Endothelial cell of umbilical vein (primary cell): ENCODE measurements at regions not wholly inside any gene's neighbourhood (a gene's known extent, or its start where the extent isn't known, plus 50 kb on each side); places are given as distances from the start of the nearest gene placed in this dataset.

Source experiments
- BruUV-seq: library from RNA; stranded (reverse); fragments of 400-500 nt; replicated peaks from 2 replicates; lab custom pipeline; 2021; lab: Mats Ljungman, UMichigan
- CTCF ChIA-PET: fragments of 300-600, 350-600 bp; sonication (Branson Sonifier 250); formaldehyde crosslinking; loops from one replicate; lab custom pipeline; 2021; ENCODE audit warnings: antibody characterized with exemption, inconsistent platforms; lab: Charles Lee
- POLR2A ChIA-PET: fragments of 300-600, 350-600 bp; sonication (Branson Sonifier 250); formaldehyde crosslinking; loops from one replicate; lab custom pipeline; 2021; ENCODE audit warnings: antibody characterized with exemption, inconsistent platforms; lab: Charles Lee
- DNase-seq: peaks from one replicate; pipeline ENCODE4 v3.0.0-alpha.2; 2011; ENCODE audit warnings: low read depth, low spot score
- FAIRE-seq: peaks from 2 replicates; lab custom pipeline; 2011; peaks lifted over from hg19 to GRCh38; lab: Jason Lieb, UNC
- H2AFZ ChIP-seq: 2 replicates; pipeline ENCODE4 v1.6.0; 2012; ENCODE audit warnings: low read depth, low read length, control low read depth, inconsistent platforms
- H3K27ac ChIP-seq: 2 replicates; pipeline ENCODE4 v1.5.1; 2011; ENCODE audit warnings: low read depth, mild to moderate bottlenecking, control low read depth, low read length, moderate library complexity; ENCODE audit not compliant: insufficient read depth
- H3K27me3 ChIP-seq, 2 experiments: 2 replicates each; pipeline versions ENCODE4 v1.6.0 to v1.6.1; 2011; ENCODE audit warnings: low read length in 2 of 2, mixed read lengths in 1 of 2; ENCODE audit not compliant: control insufficient read depth in 2 of 2, insufficient read depth in 2 of 2
- H3K36me3 ChIP-seq, 2 experiments: 2 replicates in 1 of 2; 3 replicates in 1 of 2; pipeline ENCODE4 v1.5.1; 2011; ENCODE audit warnings: low read length in 2 of 2, mild to moderate bottlenecking in 1 of 2, moderate library complexity in 1 of 2; ENCODE audit not compliant: control insufficient read depth in 2 of 2, insufficient read depth in 2 of 2; ENCODE audit errors: extremely low read depth in 1 of 2
- H3K4me1 ChIP-seq: 3 replicates; pipeline ENCODE4 v1.5.1; 2011; ENCODE audit warnings: mild to moderate bottlenecking, low read length; ENCODE audit not compliant: control insufficient read depth, insufficient read depth; ENCODE audit errors: extremely low read depth
- H3K4me2 ChIP-seq: 2 replicates; pipeline ENCODE4 v1.6.1; 2011; ENCODE audit warnings: low read length, control low read depth, mixed read lengths; ENCODE audit not compliant: insufficient read depth
- H3K4me3 ChIP-seq, 3 experiments: fragments of 200-600 bp in 1 of 3; sonication (generic), shearing (Covaris generic) in 1 of 3; replicated peaks in 1 of 3; 2 replicates each; pipeline ENCODE4 v1.5.1; 2011 to 2016; ENCODE audit warnings: control low read depth in 3 of 3, low read length in 3 of 3, mild to moderate bottlenecking in 2 of 3, inconsistent platforms in 1 of 3, low read depth in 1 of 3, moderate library complexity in 1 of 3; ENCODE audit not compliant: insufficient read depth in 1 of 3
- H3K79me2 ChIP-seq: 2 replicates; pipeline ENCODE4 v1.6.0; 2012; ENCODE audit warnings: low read length, inconsistent platforms; ENCODE audit not compliant: control insufficient read depth, insufficient read depth
- H3K9ac ChIP-seq: replicated peaks from 2 replicates; pipeline ENCODE3; 2011; ENCODE audit warnings: low read length, control low read depth; ENCODE audit not compliant: insufficient read depth; ENCODE audit errors: extremely low read depth
- H3K9me1 ChIP-seq: replicated peaks from 3 replicates; pipeline ENCODE4 v1.6.0; 2011; ENCODE audit warnings: mild to moderate bottlenecking, low read length; ENCODE audit not compliant: control insufficient read depth, insufficient read depth; ENCODE audit errors: extremely low read depth
- H3K9me3 ChIP-seq: replicated peaks from 2 replicates; pipeline ENCODE4 v1.5.1; 2012; ENCODE audit warnings: low read length, inconsistent platforms; ENCODE audit not compliant: control insufficient read depth, insufficient read depth
- H4K20me1 ChIP-seq: replicated peaks from 2 replicates; pipeline ENCODE3; 2011; ENCODE audit warnings: mild to moderate bottlenecking, low read length; ENCODE audit not compliant: control insufficient read depth, insufficient read depth; ENCODE audit errors: extremely low read depth
- CTCF ChIP-seq, 2 donors: IDR thresholded peaks; 1 replicate in 1 of 2; 2 replicates in 1 of 2; pipeline ENCODE4 v1.5.1; 2011; ENCODE audit warnings: low read length in 2 of 2, mild to moderate bottlenecking in 2 of 2, moderate library complexity in 2 of 2, control low read depth in 1 of 2, inconsistent platforms in 1 of 2, low read depth in 1 of 2; ENCODE audit not compliant: insufficient read depth in 1 of 2; ENCODE audit errors: extremely low read depth in 1 of 2
- EZH2 ChIP-seq: IDR thresholded peaks from 2 replicates; pipeline ENCODE4 v1.6.1; 2012; ENCODE audit warnings: borderline replicate concordance, low read depth, mild to moderate bottlenecking, moderate library complexity, low read length, inconsistent platforms; ENCODE audit not compliant: severe bottlenecking
- FOS ChIP-seq: IDR thresholded peaks from 2 replicates; pipeline ENCODE4 v1.6.1; 2011; ENCODE audit warnings: mild to moderate bottlenecking, low read length, moderate library complexity, borderline replicate concordance; ENCODE audit not compliant: insufficient read depth
- GATA2 ChIP-seq: IDR thresholded peaks from 2 replicates; pipeline ENCODE4 v1.7.0; 2011; ENCODE audit warnings: low read depth, mild to moderate bottlenecking, moderate library complexity, mixed read lengths, low read length; ENCODE audit not compliant: insufficient read length, insufficient read depth
- JUN ChIP-seq: IDR thresholded peaks from 2 replicates; pipeline ENCODE4 v1.6.1; 2011; ENCODE audit warnings: borderline replicate concordance, low read depth; ENCODE audit not compliant: insufficient read length, insufficient read depth
- MAX ChIP-seq: IDR thresholded peaks from 2 replicates; pipeline ENCODE4 v1.6.1; 2011; ENCODE audit not compliant: insufficient read depth, insufficient read length
- MYC ChIP-seq: IDR thresholded peaks from one replicate; pipeline ENCODE4 v1.6.1; 2011; ENCODE audit warnings: mild to moderate bottlenecking, low read depth, low read length
- POLR2A ChIP-seq: IDR thresholded peaks from 2 replicates; pipeline ENCODE4 v1.6.1; 2012; ENCODE audit warnings: low read depth, mild to moderate bottlenecking, control low read depth, low read length
- POLR2AphosphoS5 ChIP-seq: IDR thresholded peaks from 2 replicates; pipeline ENCODE4 v1.6.1; 2012; ENCODE audit warnings: low read depth, mild to moderate bottlenecking, control low read depth, low read length, moderate library complexity; ENCODE audit not compliant: insufficient read depth
- dilution Hi-C: fragments of 300-500 bp; cut with MboI; formaldehyde crosslinking; loops from one replicate; pipeline ENCODE4 v1.15.0; 2019; ENCODE audit warnings: low sequenced_read_pairs; ENCODE audit not compliant: extremely low pct_ligation_motif_present
- intact Hi-C: fragments of 100-400 bp; cut with micrococcal nuclease; formaldehyde crosslinking; loops from one replicate; pipeline ENCODE4 v1.10.0; 2022

- H3K27me3 ChIP-seq, result no peaks in the 10 kb centered on the region
- dilution Hi-C loops, result no loop called here
- no peaks in the 10 kb centered on the region for H3K79me2 ChIP-seq
- no peak for TF ChIP-seq MAX
- TF ChIP-seq JUN, result no peak
- no peak for TF ChIP-seq FOS
- FAIRE-seq (no peak), DNase-seq (no peak)
- intact Hi-C loops, result no loop called here
- H3K9me1 ChIP-seq, result no peaks in the 10 kb centered on the region
- H3K9me3 ChIP-seq, result no peaks in the 10 kb centered on the region
- ChIA-PET CTCF (no interaction called here), POLR2A (no interaction called here)
- H3K4me2 ChIP-seq, result no peak overlapping the region
- H3K4me1 ChIP-seq, result no peaks in the 10 kb centered on the region
- H2AFZ ChIP-seq, result no peak overlapping the region
- no peak overlapping the region for H3K4me3 ChIP-seq
- H3K9ac ChIP-seq, result no peak overlapping the region
- BruUV-seq, result no TSS peak
- no peak overlapping the region for H3K27ac ChIP-seq
- no peaks in the 10 kb centered on the region for H3K36me3 ChIP-seq
- H4K20me1 ChIP-seq, result no peaks in the 10 kb centered on the region
These were observed 367.9 kb upstream of the SPOCK3 start for GRCh38 chr4:167602157-167602556.

GRCh38 chr4:167606551-167606950, 372.3 kb upstream of the SPOCK3 start:
- no peak for FAIRE-seq
- intact Hi-C loops, result no loop called here

More at GRCh38 chr4:167606551-167606950, 372.3 kb upstream of the SPOCK3 start:
- Histone ChIP-seq H3K4me2 (no peak overlapping the region), H3K79me2 (no peaks in the 10 kb centered on the region), H3K27ac (no peak overlapping the region), H3K9ac (no peak overlapping the region), H3K4me1 (no peaks in the 10 kb centered on the region), H3K4me3 (no peak overlapping the region), H3K36me3 (no peaks in the 10 kb centered on the region), H3K9me3 (no peaks in the 10 kb centered on the region), H2AFZ (no peak overlapping the region), H3K9me1 (no peaks in the 10 kb centered on the region), H4K20me1 (no peaks in the 10 kb centered on the region), H3K27me3 (no peaks in the 10 kb centered on the region)
- TF ChIP-seq POLR2A (no peak), GATA2 (no peak), JUN (no peak), EZH2 (no peak), CTCF (IDR thresholded peaks at IDR 0.05; ENCODE audit: extremely low read depth in 1 of 2, insufficient read depth in 1 of 2, low read depth in 1 of 2, low read length in 2 of 2) (no peak), MYC (no peak), MAX (no peak), FOS (no peak), POLR2AphosphoS5 (no peak)
- dilution Hi-C loops, result no loop called here
- no peak for DNase-seq
- ChIA-PET POLR2A (no interaction called here), CTCF (interaction anchor here (2.0 kb wide), 1 partner anchor 16 kb away, joined by 4 read pairs; no protein-coding TSS in a partner anchor)
- no TSS peak for BruUV-seq
